H1 (cell line): ENCODE measurements at regions not wholly inside any gene's neighbourhood (a gene's known extent, or its start where the extent isn't known, plus 50 kb on each side); places are given as distances from the start of the nearest gene placed in this dataset.

Source experiments
- ASH2L ChIP-seq: fragments of 200-600, 300-600 bp; sonication (generic); IDR thresholded peaks from one replicate; pipeline ENCODE4 v1.7.1; 2017; ENCODE audit warnings: low read length
- EP300 ChIP-seq, 2 experiments: IDR thresholded peaks; 1 replicate in 1 of 2; 2 replicates in 1 of 2; pipeline ENCODE4 v1.6.1; 2011 to 2012; ENCODE audit warnings: low read depth in 2 of 2, low read length in 2 of 2, mild to moderate bottlenecking in 2 of 2, borderline replicate concordance in 1 of 2, inconsistent platforms in 1 of 2, moderate library complexity in 1 of 2
- PHF8 ChIP-seq: fragments of 200-600 bp; sonication (generic); conservative IDR thresholded peaks from 2 replicates; pipeline ENCODE4 v1.7.1; 2012; ENCODE audit warnings: low read depth, mild to moderate bottlenecking, inconsistent platforms, low read length, moderate library complexity
- TF ChIP-seq, protein P1 (sequence below): fragments of 300-600 bp; sonication (generic); IDR thresholded peaks from 2 replicates; pipeline ENCODE4 v1.7.1; 2012; ENCODE audit warnings: low read length, moderate library complexity, mild to moderate bottlenecking, inconsistent platforms; ENCODE audit not compliant: insufficient replicate concordance
- TF ChIP-seq, protein P2 (sequence below): IDR thresholded peaks from 2 replicates; pipeline ENCODE4 v1.6.1; 2011; ENCODE audit warnings: low read length, improper control_type of control experiment

DNA sequence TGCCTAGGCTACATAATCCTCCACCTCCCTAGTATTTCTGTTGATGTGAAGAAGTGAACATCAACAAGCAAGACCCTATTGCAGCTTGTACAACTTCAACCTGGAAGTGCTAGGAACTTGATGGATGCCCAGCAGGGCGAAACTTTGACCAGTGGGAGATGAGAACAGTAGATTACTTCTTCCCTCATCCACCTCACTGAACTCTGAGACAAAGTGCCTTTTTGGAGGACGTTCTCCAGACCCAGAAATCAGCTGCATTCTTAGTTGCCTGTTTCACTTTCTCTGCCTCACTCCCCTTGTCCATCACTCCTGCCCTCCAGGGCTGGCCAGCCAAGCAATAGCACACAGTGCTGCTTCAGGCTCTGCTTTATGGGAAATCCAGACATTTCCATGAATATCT, 683.4 kb downstream of the GALC start (continued):
- TF ChIP-seq, protein P1, sequence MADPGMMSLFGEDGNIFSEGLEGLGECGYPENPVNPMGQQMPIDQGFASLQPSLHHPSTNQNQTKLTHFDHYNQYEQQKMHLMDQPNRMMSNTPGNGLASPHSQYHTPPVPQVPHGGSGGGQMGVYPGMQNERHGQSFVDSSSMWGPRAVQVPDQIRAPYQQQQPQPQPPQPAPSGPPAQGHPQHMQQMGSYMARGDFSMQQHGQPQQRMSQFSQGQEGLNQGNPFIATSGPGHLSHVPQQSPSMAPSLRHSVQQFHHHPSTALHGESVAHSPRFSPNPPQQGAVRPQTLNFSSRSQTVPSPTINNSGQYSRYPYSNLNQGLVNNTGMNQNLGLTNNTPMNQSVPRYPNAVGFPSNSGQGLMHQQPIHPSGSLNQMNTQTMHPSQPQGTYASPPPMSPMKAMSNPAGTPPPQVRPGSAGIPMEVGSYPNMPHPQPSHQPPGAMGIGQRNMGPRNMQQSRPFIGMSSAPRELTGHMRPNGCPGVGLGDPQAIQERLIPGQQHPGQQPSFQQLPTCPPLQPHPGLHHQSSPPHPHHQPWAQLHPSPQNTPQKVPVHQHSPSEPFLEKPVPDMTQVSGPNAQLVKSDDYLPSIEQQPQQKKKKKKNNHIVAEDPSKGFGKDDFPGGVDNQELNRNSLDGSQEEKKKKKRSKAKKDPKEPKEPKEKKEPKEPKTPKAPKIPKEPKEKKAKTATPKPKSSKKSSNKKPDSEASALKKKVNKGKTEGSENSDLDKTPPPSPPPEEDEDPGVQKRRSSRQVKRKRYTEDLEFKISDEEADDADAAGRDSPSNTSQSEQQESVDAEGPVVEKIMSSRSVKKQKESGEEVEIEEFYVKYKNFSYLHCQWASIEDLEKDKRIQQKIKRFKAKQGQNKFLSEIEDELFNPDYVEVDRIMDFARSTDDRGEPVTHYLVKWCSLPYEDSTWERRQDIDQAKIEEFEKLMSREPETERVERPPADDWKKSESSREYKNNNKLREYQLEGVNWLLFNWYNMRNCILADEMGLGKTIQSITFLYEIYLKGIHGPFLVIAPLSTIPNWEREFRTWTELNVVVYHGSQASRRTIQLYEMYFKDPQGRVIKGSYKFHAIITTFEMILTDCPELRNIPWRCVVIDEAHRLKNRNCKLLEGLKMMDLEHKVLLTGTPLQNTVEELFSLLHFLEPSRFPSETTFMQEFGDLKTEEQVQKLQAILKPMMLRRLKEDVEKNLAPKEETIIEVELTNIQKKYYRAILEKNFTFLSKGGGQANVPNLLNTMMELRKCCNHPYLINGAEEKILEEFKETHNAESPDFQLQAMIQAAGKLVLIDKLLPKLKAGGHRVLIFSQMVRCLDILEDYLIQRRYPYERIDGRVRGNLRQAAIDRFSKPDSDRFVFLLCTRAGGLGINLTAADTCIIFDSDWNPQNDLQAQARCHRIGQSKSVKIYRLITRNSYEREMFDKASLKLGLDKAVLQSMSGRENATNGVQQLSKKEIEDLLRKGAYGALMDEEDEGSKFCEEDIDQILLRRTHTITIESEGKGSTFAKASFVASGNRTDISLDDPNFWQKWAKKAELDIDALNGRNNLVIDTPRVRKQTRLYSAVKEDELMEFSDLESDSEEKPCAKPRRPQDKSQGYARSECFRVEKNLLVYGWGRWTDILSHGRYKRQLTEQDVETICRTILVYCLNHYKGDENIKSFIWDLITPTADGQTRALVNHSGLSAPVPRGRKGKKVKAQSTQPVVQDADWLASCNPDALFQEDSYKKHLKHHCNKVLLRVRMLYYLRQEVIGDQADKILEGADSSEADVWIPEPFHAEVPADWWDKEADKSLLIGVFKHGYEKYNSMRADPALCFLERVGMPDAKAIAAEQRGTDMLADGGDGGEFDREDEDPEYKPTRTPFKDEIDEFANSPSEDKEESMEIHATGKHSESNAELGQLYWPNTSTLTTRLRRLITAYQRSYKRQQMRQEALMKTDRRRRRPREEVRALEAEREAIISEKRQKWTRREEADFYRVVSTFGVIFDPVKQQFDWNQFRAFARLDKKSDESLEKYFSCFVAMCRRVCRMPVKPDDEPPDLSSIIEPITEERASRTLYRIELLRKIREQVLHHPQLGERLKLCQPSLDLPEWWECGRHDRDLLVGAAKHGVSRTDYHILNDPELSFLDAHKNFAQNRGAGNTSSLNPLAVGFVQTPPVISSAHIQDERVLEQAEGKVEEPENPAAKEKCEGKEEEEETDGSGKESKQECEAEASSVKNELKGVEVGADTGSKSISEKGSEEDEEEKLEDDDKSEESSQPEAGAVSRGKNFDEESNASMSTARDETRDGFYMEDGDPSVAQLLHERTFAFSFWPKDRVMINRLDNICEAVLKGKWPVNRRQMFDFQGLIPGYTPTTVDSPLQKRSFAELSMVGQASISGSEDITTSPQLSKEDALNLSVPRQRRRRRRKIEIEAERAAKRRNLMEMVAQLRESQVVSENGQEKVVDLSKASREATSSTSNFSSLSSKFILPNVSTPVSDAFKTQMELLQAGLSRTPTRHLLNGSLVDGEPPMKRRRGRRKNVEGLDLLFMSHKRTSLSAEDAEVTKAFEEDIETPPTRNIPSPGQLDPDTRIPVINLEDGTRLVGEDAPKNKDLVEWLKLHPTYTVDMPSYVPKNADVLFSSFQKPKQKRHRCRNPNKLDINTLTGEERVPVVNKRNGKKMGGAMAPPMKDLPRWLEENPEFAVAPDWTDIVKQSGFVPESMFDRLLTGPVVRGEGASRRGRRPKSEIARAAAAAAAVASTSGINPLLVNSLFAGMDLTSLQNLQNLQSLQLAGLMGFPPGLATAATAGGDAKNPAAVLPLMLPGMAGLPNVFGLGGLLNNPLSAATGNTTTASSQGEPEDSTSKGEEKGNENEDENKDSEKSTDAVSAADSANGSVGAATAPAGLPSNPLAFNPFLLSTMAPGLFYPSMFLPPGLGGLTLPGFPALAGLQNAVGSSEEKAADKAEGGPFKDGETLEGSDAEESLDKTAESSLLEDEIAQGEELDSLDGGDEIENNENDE = no peak
- TF ChIP-seq EP300 (IDR thresholded peaks at IDR 0.05; ENCODE audit: borderline replicate concordance in 1 of 2, low read depth in 2 of 2, low read length in 2 of 2) (no peak), PHF8 (no peak), ASH2L (no peak)
- TF ChIP-seq, protein P2, sequence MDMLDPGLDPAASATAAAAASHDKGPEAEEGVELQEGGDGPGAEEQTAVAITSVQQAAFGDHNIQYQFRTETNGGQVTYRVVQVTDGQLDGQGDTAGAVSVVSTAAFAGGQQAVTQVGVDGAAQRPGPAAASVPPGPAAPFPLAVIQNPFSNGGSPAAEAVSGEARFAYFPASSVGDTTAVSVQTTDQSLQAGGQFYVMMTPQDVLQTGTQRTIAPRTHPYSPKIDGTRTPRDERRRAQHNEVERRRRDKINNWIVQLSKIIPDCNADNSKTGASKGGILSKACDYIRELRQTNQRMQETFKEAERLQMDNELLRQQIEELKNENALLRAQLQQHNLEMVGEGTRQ = no peak
- TF ChIP-seq, all 59 proteins: peak for 0
